GM12878 (cell line): ENCODE measurements at regions not wholly inside any gene's neighbourhood (a gene's known extent, or its start where the extent isn't known, plus 50 kb on each side); places are given as distances from the start of the nearest gene placed in this dataset.

Source experiments
- ATAC-seq: fragments of 200-7000 bp; cut with Tn5 transposase; 3 replicates; pipeline ENCODE4 v1.9.1; 2020; ENCODE audit warnings: mild to moderate bottlenecking, moderate library complexity
- BruUV-seq: library from RNA; stranded (reverse); fragments of 400-500 nt; replicated peaks from 2 replicates; lab custom pipeline; 2021; lab: Mats Ljungman, UMichigan
- CTCF ChIA-PET: fragments of 300-600 bp; sonication (Branson Sonifier 250); formaldehyde crosslinking; extraction: SDS; loops from one replicate; lab custom pipeline; 2021; ENCODE audit warnings: inconsistent platforms; lab: Yijun Ruan, JAX
- POLR2A ChIA-PET: fragments of 350-600 bp; formaldehyde crosslinking; extraction: SDS; loops from one replicate; lab custom pipeline; 2021; ENCODE audit warnings: inconsistent platforms; lab: Charles Lee
- RAD21 ChIA-PET: fragments of 300-600 bp; sonication (Branson Sonifier 250); formaldehyde crosslinking; loops from one replicate; lab custom pipeline; 2023; ENCODE audit warnings: antibody characterized with exemption; ENCODE audit not compliant: unreplicated experiment; lab: Charles Lee
- SMC1A ChIA-PET: fragments of 300-600 bp; sonication (Branson Sonifier 250); formaldehyde crosslinking; loops from one replicate; lab custom pipeline; 2023; ENCODE audit not compliant: unreplicated experiment, uncharacterized antibody; lab: Charles Lee
- DNase-seq: peaks from one replicate; pipeline ENCODE4 v3.0.0-alpha.2; 2011; ENCODE audit warnings: low read depth, low spot score
- FAIRE-seq: peaks from 3 replicates; lab custom pipeline; 2011; peaks lifted over from hg19 to GRCh38; lab: Jason Lieb, UNC
- H2AFZ ChIP-seq: 2 replicates; pipeline ENCODE4 v1.6.0; 2011; ENCODE audit warnings: low read depth, low read length, control low read depth; ENCODE audit not compliant: control insufficient read depth
- H3K27ac ChIP-seq: 2 replicates; pipeline ENCODE4 v1.5.1; 2011; ENCODE audit warnings: control low read depth; ENCODE audit not compliant: control insufficient read depth, insufficient read depth
- H3K27me3 ChIP-seq, 2 experiments: replicated peaks in 1 of 2; 2 replicates each; pipeline versions ENCODE4 v1.6.0 to v1.6.1; 2011; ENCODE audit warnings: low read length in 1 of 2; ENCODE audit not compliant: control insufficient read depth in 2 of 2, insufficient read depth in 2 of 2
- H3K36me3 ChIP-seq, 2 experiments: 2 replicates each; pipeline ENCODE4 v1.5.1; 2011; ENCODE audit warnings: low read length in 1 of 2; ENCODE audit not compliant: control insufficient read depth in 2 of 2, insufficient read depth in 2 of 2
- H3K4me1 ChIP-seq: 2 replicates; pipeline ENCODE4 v1.6.1; 2011; ENCODE audit warnings: mild to moderate bottlenecking, low read length, moderate library complexity, mixed read lengths; ENCODE audit not compliant: control insufficient read depth, insufficient read depth
- H3K4me2 ChIP-seq: 2 replicates; pipeline ENCODE4 v1.6.0; 2011; ENCODE audit warnings: control low read depth; ENCODE audit not compliant: control insufficient read depth, insufficient read depth
- H3K4me3 ChIP-seq: fragments of 200-600 bp; sonication (generic); 2 replicates; pipeline ENCODE4 v1.5.1; 2016
- H3K79me2 ChIP-seq: 2 replicates; pipeline ENCODE4 v1.6.0; 2011; ENCODE audit warnings: low read length; ENCODE audit not compliant: control insufficient read depth, insufficient read depth
- H3K9ac ChIP-seq: 2 replicates; pipeline ENCODE4 v1.8.0; 2011; ENCODE audit warnings: low read length, control low read depth, mixed read lengths; ENCODE audit not compliant: control insufficient read depth, insufficient read depth
- H3K9me3 ChIP-seq: replicated peaks from 3 replicates; pipeline ENCODE4 v1.5.1; 2011; ENCODE audit warnings: mild to moderate bottlenecking, low read length; ENCODE audit not compliant: control insufficient read depth, insufficient read depth
- H4K20me1 ChIP-seq: 2 replicates; pipeline ENCODE4 v1.6.0; 2011; ENCODE audit not compliant: control insufficient read depth, insufficient read depth
- ATF7 ChIP-seq: fragments of 450-650 bp; IDR thresholded peaks from 2 replicates; pipeline ENCODE4 v1.6.1; 2016; ENCODE audit warnings: low read depth, mild to moderate bottlenecking
- FOXM1 ChIP-seq: IDR thresholded peaks from 2 replicates; pipeline ENCODE4 v1.6.1; 2012; ENCODE audit warnings: low read depth, mild to moderate bottlenecking, inconsistent platforms, low read length, moderate library complexity
- HCFC1 ChIP-seq: fragments of 150-350 bp; IDR thresholded peaks from 2 replicates; pipeline ENCODE4 v1.6.1; 2014; ENCODE audit warnings: low read length
- NR2C2 ChIP-seq: IDR thresholded peaks from 2 replicates; pipeline ENCODE4 v1.6.1; 2011; ENCODE audit warnings: borderline replicate concordance, low read depth; ENCODE audit not compliant: control insufficient read depth, insufficient read length
- NRF1 ChIP-seq: conservative IDR thresholded peaks from 2 replicates; pipeline ENCODE4 v1.6.1; 2011; ENCODE audit warnings: mild to moderate bottlenecking, low read depth, low read length, improper control_type of control experiment
- SP1 ChIP-seq: IDR thresholded peaks from one replicate; pipeline ENCODE4 v1.6.1; 2011; ENCODE audit warnings: low read depth, low read length
- STAT1 ChIP-seq: fragments of 450-650 bp; conservative IDR thresholded peaks from 2 replicates; pipeline ENCODE4 v1.6.1; 2014; ENCODE audit warnings: antibody characterized with exemption, mild to moderate bottlenecking
- ZNF274 ChIP-seq: IDR thresholded peaks from one replicate; pipeline ENCODE4 v1.8.0; 2011; ENCODE audit not compliant: insufficient read length, insufficient read depth
- WGBS: methylation state at CpG from one replicate; pipeline ENCODE4 v1.1.6; 2016; ENCODE audit warnings: low lambda C conversion rate; ENCODE audit not compliant: insufficient replicate concordance, insufficient coverage; ENCODE audit errors: missing lambda C conversion rate; 5-methylcytosine and 5-hydroxymethylcytosine counted together
- in situ Hi-C: fragments of 300-500 bp; cut with MboI; formaldehyde crosslinking; loops from 9 replicates; pipeline ENCODE4 v1.14.3; 2018; ENCODE audit warnings: mixed read lengths
- intact Hi-C: fragments of 100-400 bp; cut with micrococcal nuclease; formaldehyde crosslinking; loops from one replicate; pipeline ENCODE4 v1.14.2; 2022; ENCODE audit not compliant: unreplicated experiment
- TF ChIP-seq, protein P1 (sequence below): IDR thresholded peaks from 2 replicates; pipeline ENCODE4 v1.6.1; 2011; ENCODE audit warnings: low read depth, mild to moderate bottlenecking, low read length, moderate library complexity, borderline replicate concordance; ENCODE audit errors: extremely low read depth
- TF ChIP-seq, protein P2 (sequence below): IDR thresholded peaks from 2 replicates; pipeline ENCODE4 v1.6.1; 2011; ENCODE audit warnings: borderline replicate concordance, low read depth, mild to moderate bottlenecking, moderate library complexity, mixed read lengths, low read length; ENCODE audit not compliant: insufficient read depth; ENCODE audit errors: extremely low read length
- TF ChIP-seq, protein P3 (sequence below): fragments of 450-650 bp; IDR thresholded peaks from 2 replicates; pipeline ENCODE4 v1.6.1; 2017; ENCODE audit warnings: mild to moderate bottlenecking, moderate library complexity
- TF ChIP-seq, protein P4 (sequence below): fragments of 450-650 bp; IDR thresholded peaks from 2 replicates; pipeline ENCODE4 v1.6.1; 2016; ENCODE audit warnings: mild to moderate bottlenecking
- TF ChIP-seq, protein P5 (sequence below): fragments of 450-650 bp; conservative IDR thresholded peaks from 2 replicates; pipeline ENCODE4 v1.6.1; 2017; ENCODE audit warnings: mild to moderate bottlenecking, moderate library complexity

DNA sequence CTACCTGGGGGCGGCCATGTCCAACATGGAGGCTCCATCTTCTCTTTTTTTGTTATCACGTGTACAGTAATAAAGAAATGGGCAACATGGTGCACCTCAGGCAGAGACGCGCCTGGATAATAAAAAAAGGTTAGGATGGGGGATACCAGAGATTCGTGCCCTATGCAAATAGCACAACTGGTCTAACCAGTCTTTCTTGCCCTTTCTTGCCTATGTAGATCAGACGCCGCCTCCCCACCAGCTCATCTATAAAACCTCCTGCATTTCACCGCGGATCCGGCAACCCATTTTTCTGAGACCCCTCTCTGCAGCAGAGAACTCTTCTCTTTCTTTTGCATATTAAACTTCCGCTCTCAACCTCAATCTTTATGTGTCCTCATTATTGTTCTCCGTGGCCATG lies 68.7 kb downstream of the MYL12B start:
- no peaks in the 10 kb centered on the region; a peak in 1 of 4 replicates for H3K27me3 ChIP-seq
- no peak overlapping the region for H3K9ac ChIP-seq
- no peaks in the 10 kb centered on the region for H4K20me1 ChIP-seq
- in situ Hi-C loops (no loop called here), intact Hi-C loops (no loop called here)
- ChIA-PET POLR2A (interaction anchor here (1.0 kb wide), 1 partner anchor 80 kb away, joined by 3 read pairs; no protein-coding TSS in a partner anchor), SMC1A (interaction anchor here (1.1 kb wide), 1 partner anchor 334 kb away, joined by 3 read pairs; no protein-coding TSS in a partner anchor), RAD21 (no interaction called here), CTCF (interaction anchor here (0.6 to 1.0 kb wide), 2 partner anchors 8 to 326 kb away, joined by 3 to 4 read pairs; no protein-coding TSS in a partner anchor)
- no peaks in the 10 kb centered on the region for H3K36me3 ChIP-seq
- H3K79me2 ChIP-seq: no peaks in the 10 kb centered on the region
- no peaks in the 10 kb centered on the region for H3K9me3 ChIP-seq
- H3K4me1 ChIP-seq: no peaks in the 10 kb centered on the region
- H2AFZ ChIP-seq: no peak overlapping the region
- DNase-seq: no peak
- H3K4me3 ChIP-seq: no peak overlapping the region
- no peak overlapping the region for H3K4me2 ChIP-seq
- FAIRE-seq: no peak
- no peak for ATAC-seq
- no peak overlapping the region for H3K27ac ChIP-seq
- no TSS peak for BruUV-seq
- WGBS: 65% methylated on average over 12 of the region's 12 CpGs
- TF ChIP-seq NR2C2 (no peak), STAT1 (no peak), ZNF274 (no peak), SP1 (no peak), NRF1 (no peak), HCFC1 (no peak), FOXM1 (no peak), ATF7 (no peak)
- TF ChIP-seq, protein P1, sequence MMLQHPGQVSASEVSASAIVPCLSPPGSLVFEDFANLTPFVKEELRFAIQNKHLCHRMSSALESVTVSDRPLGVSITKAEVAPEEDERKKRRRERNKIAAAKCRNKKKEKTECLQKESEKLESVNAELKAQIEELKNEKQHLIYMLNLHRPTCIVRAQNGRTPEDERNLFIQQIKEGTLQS: no peak
- TF ChIP-seq, protein P2, sequence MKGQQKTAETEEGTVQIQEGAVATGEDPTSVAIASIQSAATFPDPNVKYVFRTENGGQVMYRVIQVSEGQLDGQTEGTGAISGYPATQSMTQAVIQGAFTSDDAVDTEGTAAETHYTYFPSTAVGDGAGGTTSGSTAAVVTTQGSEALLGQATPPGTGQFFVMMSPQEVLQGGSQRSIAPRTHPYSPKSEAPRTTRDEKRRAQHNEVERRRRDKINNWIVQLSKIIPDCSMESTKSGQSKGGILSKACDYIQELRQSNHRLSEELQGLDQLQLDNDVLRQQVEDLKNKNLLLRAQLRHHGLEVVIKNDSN: no peak
- TF ChIP-seq, protein P3, sequence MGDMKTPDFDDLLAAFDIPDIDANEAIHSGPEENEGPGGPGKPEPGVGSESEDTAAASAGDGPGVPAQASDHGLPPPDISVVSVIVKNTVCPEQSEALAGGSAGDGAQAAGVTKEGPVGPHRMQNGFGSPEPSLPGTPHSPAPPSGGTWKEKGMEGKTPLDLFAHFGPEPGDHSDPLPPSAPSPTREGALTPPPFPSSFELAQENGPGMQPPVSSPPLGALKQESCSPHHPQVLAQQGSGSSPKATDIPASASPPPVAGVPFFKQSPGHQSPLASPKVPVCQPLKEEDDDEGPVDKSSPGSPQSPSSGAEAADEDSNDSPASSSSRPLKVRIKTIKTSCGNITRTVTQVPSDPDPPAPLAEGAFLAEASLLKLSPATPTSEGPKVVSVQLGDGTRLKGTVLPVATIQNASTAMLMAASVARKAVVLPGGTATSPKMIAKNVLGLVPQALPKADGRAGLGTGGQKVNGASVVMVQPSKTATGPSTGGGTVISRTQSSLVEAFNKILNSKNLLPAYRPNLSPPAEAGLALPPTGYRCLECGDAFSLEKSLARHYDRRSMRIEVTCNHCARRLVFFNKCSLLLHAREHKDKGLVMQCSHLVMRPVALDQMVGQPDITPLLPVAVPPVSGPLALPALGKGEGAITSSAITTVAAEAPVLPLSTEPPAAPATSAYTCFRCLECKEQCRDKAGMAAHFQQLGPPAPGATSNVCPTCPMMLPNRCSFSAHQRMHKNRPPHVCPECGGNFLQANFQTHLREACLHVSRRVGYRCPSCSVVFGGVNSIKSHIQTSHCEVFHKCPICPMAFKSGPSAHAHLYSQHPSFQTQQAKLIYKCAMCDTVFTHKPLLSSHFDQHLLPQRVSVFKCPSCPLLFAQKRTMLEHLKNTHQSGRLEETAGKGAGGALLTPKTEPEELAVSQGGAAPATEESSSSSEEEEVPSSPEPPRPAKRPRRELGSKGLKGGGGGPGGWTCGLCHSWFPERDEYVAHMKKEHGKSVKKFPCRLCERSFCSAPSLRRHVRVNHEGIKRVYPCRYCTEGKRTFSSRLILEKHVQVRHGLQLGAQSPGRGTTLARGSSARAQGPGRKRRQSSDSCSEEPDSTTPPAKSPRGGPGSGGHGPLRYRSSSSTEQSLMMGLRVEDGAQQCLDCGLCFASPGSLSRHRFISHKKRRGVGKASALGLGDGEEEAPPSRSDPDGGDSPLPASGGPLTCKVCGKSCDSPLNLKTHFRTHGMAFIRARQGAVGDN: no peak
- TF ChIP-seq, protein P4, sequence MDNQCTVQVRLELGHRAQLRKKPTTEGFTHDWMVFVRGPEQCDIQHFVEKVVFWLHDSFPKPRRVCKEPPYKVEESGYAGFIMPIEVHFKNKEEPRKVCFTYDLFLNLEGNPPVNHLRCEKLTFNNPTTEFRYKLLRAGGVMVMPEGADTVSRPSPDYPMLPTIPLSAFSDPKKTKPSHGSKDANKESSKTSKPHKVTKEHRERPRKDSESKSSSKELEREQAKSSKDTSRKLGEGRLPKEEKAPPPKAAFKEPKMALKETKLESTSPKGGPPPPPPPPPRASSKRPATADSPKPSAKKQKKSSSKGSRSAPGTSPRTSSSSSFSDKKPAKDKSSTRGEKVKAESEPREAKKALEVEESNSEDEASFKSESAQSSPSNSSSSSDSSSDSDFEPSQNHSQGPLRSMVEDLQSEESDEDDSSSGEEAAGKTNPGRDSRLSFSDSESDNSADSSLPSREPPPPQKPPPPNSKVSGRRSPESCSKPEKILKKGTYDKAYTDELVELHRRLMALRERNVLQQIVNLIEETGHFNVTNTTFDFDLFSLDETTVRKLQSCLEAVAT: no peak
- TF ChIP-seq, protein P5, sequence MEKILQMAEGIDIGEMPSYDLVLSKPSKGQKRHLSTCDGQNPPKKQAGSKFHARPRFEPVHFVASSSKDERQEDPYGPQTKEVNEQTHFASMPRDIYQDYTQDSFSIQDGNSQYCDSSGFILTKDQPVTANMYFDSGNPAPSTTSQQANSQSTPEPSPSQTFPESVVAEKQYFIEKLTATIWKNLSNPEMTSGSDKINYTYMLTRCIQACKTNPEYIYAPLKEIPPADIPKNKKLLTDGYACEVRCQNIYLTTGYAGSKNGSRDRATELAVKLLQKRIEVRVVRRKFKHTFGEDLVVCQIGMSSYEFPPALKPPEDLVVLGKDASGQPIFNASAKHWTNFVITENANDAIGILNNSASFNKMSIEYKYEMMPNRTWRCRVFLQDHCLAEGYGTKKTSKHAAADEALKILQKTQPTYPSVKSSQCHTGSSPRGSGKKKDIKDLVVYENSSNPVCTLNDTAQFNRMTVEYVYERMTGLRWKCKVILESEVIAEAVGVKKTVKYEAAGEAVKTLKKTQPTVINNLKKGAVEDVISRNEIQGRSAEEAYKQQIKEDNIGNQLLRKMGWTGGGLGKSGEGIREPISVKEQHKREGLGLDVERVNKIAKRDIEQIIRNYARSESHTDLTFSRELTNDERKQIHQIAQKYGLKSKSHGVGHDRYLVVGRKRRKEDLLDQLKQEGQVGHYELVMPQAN: no peak
